Brain microvascular endothelial cell (primary cell): ENCODE measurements at regions not wholly inside any gene's neighbourhood (a gene's known extent, or its start where the extent isn't known, plus 50 kb on each side); places are given as distances from the start of the nearest gene placed in this dataset.
"Not testable (repeated sequence)": the region's sequence is repeated elsewhere in the genome, so short reads cannot be mapped to it uniquely, and the experiment has no call there.

Experiments used
- DNase-seq: peaks from one replicate; pipeline ENCODE4 v3.0.0-alpha.2; 2020
- H3K27ac ChIP-seq: fragments of 250-450 bp; sonication (Bioruptor Pico); 2 replicates; pipeline ENCODE4 v1.5.1; 2020; ENCODE audit warnings: mild to moderate bottlenecking, moderate library complexity
- H3K27me3 ChIP-seq: fragments of 250-450 bp; sonication (Bioruptor Pico); replicated peaks from 2 replicates; pipeline ENCODE4 v1.5.1; 2020; ENCODE audit warnings: mild to moderate bottlenecking
- H3K36me3 ChIP-seq: fragments of 250-450 bp; sonication (Bioruptor Pico); replicated peaks from 2 replicates; pipeline ENCODE4 v1.5.1; 2020; ENCODE audit warnings: mild to moderate bottlenecking
- H3K4me3 ChIP-seq: 2 replicates; pipeline ENCODE4 v1.5.1; 2011; ENCODE audit warnings: low read depth, mild to moderate bottlenecking, control low read depth, low read length, moderate library complexity
- CTCF ChIP-seq: IDR thresholded peaks from 2 replicates; pipeline ENCODE4 v1.5.1; 2011; ENCODE audit warnings: low read depth, mild to moderate bottlenecking, moderate library complexity, low read length, control low read depth, inconsistent platforms; ENCODE audit errors: missing control alignments
- in situ Hi-C: cut with HindIII; loops from 2 replicates; pipeline ENCODE4 v1.10.0; 2017; ENCODE audit warnings: low sequenced_read_pairs, low pct_ligation_motif_present

- Histone ChIP-seq H3K27me3 (no peaks in the 10 kb centered on the region), H3K4me3 (no peak overlapping the region), H3K36me3 (no peaks in the 10 kb centered on the region), H3K27ac (no peak overlapping the region)
- in situ Hi-C loops, result no loop called here
- no peak for TF ChIP-seq CTCF
- DNase-seq, result no peak
Measured at GRCh38 chr17:71098071-71098470, 928.7 kb downstream of the KCNJ2 start.

GRCh38 chr17:71099003-71099714 is 929.8 kb downstream of the KCNJ2 start:
- H3K36me3 ChIP-seq, result no peaks in the 10 kb centered on the region
- H3K27ac ChIP-seq, result no peak overlapping the region
- TF ChIP-seq CTCF, result no peak
- no peak overlapping the region for H3K4me3 ChIP-seq
- DNase-seq, result no peak
- H3K27me3 ChIP-seq, result no peaks in the 10 kb centered on the region
- in situ Hi-C loops, result no loop called here

GRCh38 chr17:71102777-71103176 is 933.4 kb downstream of the KCNJ2 start:
- no peak for TF ChIP-seq CTCF
- Histone ChIP-seq H3K27me3 (no peaks in the 10 kb centered on the region), H3K36me3 (no peaks in the 10 kb centered on the region), H3K27ac (no peak overlapping the region), H3K4me3 (no peak overlapping the region)
- in situ Hi-C loops, result no loop called here
- no peak for DNase-seq

- H3K4me3 ChIP-seq, result no peak overlapping the region
- no peak overlapping the region for H3K27ac ChIP-seq
- in situ Hi-C loops, result no loop called here
- H3K27me3 ChIP-seq, result no peaks in the 10 kb centered on the region
- DNase-seq, result no peak
- no peak for TF ChIP-seq CTCF
- no peaks in the 10 kb centered on the region for H3K36me3 ChIP-seq
Measured at GRCh38 chr17:71104225-71104624, 934.9 kb downstream of the KCNJ2 start.

- DNase-seq, H3K36me3 ChIP-seq, H3K4me3 ChIP-seq, H3K27me3 ChIP-seq, H3K27ac ChIP-seq, in situ Hi-C loops: not testable (repeated sequence)
Measured at GRCh38 chr17:71106056-71106455, 936.7 kb downstream of the KCNJ2 start.

GRCh38 chr17:71107136-71107535 is 937.8 kb downstream of the KCNJ2 start:
- Histone ChIP-seq H3K4me3 (no peak overlapping the region), H3K27me3 (no peaks in the 10 kb centered on the region), H3K36me3 (no peaks in the 10 kb centered on the region), H3K27ac (no peak overlapping the region)
- in situ Hi-C loops, result no loop called here
- no peak for DNase-seq
- TF ChIP-seq CTCF, result no peak
